MM.1S (cell line): ENCODE measurements at regions not wholly inside any gene's neighbourhood (a gene's known extent, or its start where the extent isn't known, plus 50 kb on each side); places are given as distances from the start of the nearest gene placed in this dataset.

Experiments used
- DNase-seq: peaks from one replicate; pipeline ENCODE4 v3.0.0-alpha.2; 2015
- H2AFZ ChIP-seq: fragments of 300-600 bp; sonication (generic); 2 replicates; pipeline ENCODE4 v1.6.0; 2016; ENCODE audit warnings: antibody characterized with exemption, low read length
- H3F3A ChIP-seq: fragments of 300-600 bp; sonication (generic); 2 replicates; pipeline ENCODE4 v1.6.1; 2016; ENCODE audit warnings: mild to moderate bottlenecking, antibody characterized with exemption, low read length, moderate library complexity, mixed read lengths; ENCODE audit not compliant: insufficient read depth
- H3K27ac ChIP-seq: fragments of 300-600 bp; sonication (generic); 2 replicates; pipeline ENCODE4 v1.5.1; 2016; ENCODE audit warnings: mild to moderate bottlenecking, low read length
- H3K27me3 ChIP-seq: fragments of 300-600 bp; sonication (generic); replicated peaks from 2 replicates; pipeline ENCODE4 v1.6.0; 2016; ENCODE audit warnings: low read length; ENCODE audit not compliant: insufficient read depth
- H3K36me3 ChIP-seq: fragments of 300-600 bp; sonication (generic); replicated peaks from 2 replicates; pipeline ENCODE4 v1.6.1; 2016; ENCODE audit warnings: mild to moderate bottlenecking, low read length, mixed read lengths; ENCODE audit not compliant: insufficient read depth
- H3K4me1 ChIP-seq: fragments of 300-600 bp; sonication (generic); 2 replicates; pipeline ENCODE4 v1.6.1; 2016; ENCODE audit warnings: low read length, mixed read lengths
- H3K4me2 ChIP-seq: fragments of 300-600 bp; sonication (generic); 2 replicates; pipeline ENCODE4 v1.6.0; 2016; ENCODE audit warnings: low read depth, low read length
- H3K4me3 ChIP-seq: fragments of 300-600 bp; sonication (generic); 2 replicates; pipeline ENCODE4 v1.5.1; 2016; ENCODE audit warnings: low read length, mixed read lengths
- H3K79me2 ChIP-seq: fragments of 300-600 bp; sonication (generic); 2 replicates; pipeline ENCODE4 v1.6.1; 2016; ENCODE audit warnings: mixed run types, low read length, mixed read lengths
- H3K9ac ChIP-seq: fragments of 300-600 bp; sonication (generic); 2 replicates; pipeline ENCODE4 v1.6.1; 2016; ENCODE audit warnings: low read length, mixed read lengths
- H3K9me2 ChIP-seq: fragments of 300-600 bp; sonication (generic); replicated peaks from 2 replicates; pipeline ENCODE4 v1.6.1; 2016; ENCODE audit warnings: mild to moderate bottlenecking, low read length, mixed read lengths; ENCODE audit not compliant: insufficient read depth
- H3K9me3 ChIP-seq: fragments of 300-600 bp; sonication (generic); replicated peaks from 2 replicates; pipeline ENCODE4 v1.6.1; 2016; ENCODE audit warnings: mild to moderate bottlenecking, low read length, mixed read lengths; ENCODE audit not compliant: insufficient read depth
- H4K20me1 ChIP-seq: fragments of 300-600 bp; sonication (generic); 2 replicates; pipeline ENCODE4 v1.6.1; 2016; ENCODE audit warnings: mild to moderate bottlenecking, low read length, moderate library complexity, mixed read lengths; ENCODE audit not compliant: insufficient read depth
- EZH2 ChIP-seq: fragments of 300-600 bp; sonication (generic); optimal IDR thresholded peaks from 2 replicates; pipeline ENCODE3; 2017; ENCODE audit warnings: low read depth, mild to moderate bottlenecking, antibody characterized with exemption, low read length, mixed read lengths
- EZH2phosphoT487 ChIP-seq: fragments of 300-600 bp; sonication (generic); IDR thresholded peaks from 2 replicates; pipeline ENCODE4 v1.6.1; 2018; ENCODE audit warnings: antibody characterized with exemption, low read length
- TF ChIP-seq, protein P1 (sequence below): fragments of 300-600 bp; sonication (generic); IDR thresholded peaks from 2 replicates; pipeline ENCODE4 v1.5.1; 2016; ENCODE audit warnings: antibody characterized with exemption, low read length, mixed read lengths

DNA sequence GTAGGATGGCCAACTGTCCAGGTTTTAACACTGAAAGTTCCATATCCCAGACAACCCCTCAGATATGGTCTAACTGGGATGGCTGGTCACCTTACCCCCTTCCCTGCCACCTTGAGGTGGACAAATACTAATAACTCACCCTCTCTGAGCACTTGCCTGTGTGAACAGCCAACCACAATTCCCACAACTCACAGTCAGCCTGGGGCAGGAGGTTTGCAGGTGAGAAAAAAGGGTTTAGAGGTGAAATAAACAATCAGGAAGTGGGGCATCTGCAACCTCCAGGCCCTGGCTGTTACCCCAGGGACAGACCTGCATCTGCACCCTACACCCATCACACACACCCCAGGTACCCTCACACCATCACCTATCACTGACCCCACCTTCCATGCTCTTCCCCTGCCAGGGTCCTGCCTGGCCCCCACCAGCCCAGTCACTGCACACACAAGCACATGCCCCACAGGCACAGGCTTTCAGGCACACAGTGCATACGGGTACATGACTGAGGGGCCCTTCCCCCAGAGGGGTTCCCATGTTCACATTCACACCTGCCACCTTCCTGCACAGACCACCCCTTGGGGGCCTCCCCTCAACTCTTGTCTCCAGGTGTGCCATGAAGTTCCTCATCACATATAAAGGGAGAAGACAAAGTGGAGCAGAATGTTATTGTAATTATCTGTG is 679.5 kb downstream of the MATN1 start:
- Histone ChIP-seq H4K20me1 (no peaks in the 10 kb centered on the region), H3K9me2 (no peaks in the 10 kb centered on the region), H3F3A (no peaks in the 10 kb centered on the region), H2AFZ (no peak overlapping the region), H3K9ac (no peak overlapping the region), H3K4me1 (no peaks in the 10 kb centered on the region), H3K79me2 (no peaks in the 10 kb centered on the region), H3K27ac (no peak overlapping the region), H3K36me3 (no peaks in the 10 kb centered on the region), H3K9me3 (no peaks in the 10 kb centered on the region), H3K4me3 (no peak overlapping the region), H3K27me3 (peaks cover 50% of the 10 kb centered on the region), H3K4me2 (no peak overlapping the region)
- TF ChIP-seq EZH2phosphoT487 (no peak), EZH2 (no peak)
- TF ChIP-seq, protein P1, sequence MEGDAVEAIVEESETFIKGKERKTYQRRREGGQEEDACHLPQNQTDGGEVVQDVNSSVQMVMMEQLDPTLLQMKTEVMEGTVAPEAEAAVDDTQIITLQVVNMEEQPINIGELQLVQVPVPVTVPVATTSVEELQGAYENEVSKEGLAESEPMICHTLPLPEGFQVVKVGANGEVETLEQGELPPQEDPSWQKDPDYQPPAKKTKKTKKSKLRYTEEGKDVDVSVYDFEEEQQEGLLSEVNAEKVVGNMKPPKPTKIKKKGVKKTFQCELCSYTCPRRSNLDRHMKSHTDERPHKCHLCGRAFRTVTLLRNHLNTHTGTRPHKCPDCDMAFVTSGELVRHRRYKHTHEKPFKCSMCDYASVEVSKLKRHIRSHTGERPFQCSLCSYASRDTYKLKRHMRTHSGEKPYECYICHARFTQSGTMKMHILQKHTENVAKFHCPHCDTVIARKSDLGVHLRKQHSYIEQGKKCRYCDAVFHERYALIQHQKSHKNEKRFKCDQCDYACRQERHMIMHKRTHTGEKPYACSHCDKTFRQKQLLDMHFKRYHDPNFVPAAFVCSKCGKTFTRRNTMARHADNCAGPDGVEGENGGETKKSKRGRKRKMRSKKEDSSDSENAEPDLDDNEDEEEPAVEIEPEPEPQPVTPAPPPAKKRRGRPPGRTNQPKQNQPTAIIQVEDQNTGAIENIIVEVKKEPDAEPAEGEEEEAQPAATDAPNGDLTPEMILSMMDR = no peak
- DNase-seq = no peak

DNA sequence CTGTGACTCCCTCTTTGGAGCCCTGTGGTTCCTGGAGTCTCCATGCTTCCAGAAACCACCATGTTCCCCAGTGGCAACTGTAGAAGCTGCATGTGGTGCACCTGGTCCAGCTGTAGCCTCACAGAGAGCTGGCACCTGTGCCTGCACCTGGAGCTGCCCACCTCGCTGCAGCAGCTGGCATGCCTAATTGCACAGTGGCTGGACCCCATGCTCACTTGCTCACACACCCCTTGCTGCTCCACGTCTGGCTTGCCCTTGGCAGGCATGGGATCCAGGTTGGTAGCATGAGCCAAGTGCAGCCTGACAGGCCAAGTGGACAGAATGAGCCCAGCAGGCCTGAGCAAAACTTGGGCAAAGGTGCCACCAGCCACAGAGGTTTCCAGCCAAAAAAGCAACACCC is 680.1 kb downstream of the MATN1 start:
- no peaks in the 10 kb centered on the region for H3F3A ChIP-seq
- DNase-seq = no peak
- H3K36me3 ChIP-seq = no peaks in the 10 kb centered on the region
- no peaks in the 10 kb centered on the region for H3K9me3 ChIP-seq
- H3K4me3 ChIP-seq = no peak overlapping the region
- H2AFZ ChIP-seq = no peak overlapping the region
- H3K9me2 ChIP-seq = no peaks in the 10 kb centered on the region
- no peaks in the 10 kb centered on the region for H3K4me1 ChIP-seq
- no peak overlapping the region for H3K9ac ChIP-seq
- H3K79me2 ChIP-seq = no peaks in the 10 kb centered on the region
- H4K20me1 ChIP-seq = no peaks in the 10 kb centered on the region
- TF ChIP-seq EZH2 (no peak), EZH2phosphoT487 (no peak)
- TF ChIP-seq, protein P1 = no peak
- H3K4me2 ChIP-seq = no peak overlapping the region
- H3K27ac ChIP-seq = no peak overlapping the region
- H3K27me3 ChIP-seq = peaks cover 49% of the 10 kb centered on the region

DNA sequence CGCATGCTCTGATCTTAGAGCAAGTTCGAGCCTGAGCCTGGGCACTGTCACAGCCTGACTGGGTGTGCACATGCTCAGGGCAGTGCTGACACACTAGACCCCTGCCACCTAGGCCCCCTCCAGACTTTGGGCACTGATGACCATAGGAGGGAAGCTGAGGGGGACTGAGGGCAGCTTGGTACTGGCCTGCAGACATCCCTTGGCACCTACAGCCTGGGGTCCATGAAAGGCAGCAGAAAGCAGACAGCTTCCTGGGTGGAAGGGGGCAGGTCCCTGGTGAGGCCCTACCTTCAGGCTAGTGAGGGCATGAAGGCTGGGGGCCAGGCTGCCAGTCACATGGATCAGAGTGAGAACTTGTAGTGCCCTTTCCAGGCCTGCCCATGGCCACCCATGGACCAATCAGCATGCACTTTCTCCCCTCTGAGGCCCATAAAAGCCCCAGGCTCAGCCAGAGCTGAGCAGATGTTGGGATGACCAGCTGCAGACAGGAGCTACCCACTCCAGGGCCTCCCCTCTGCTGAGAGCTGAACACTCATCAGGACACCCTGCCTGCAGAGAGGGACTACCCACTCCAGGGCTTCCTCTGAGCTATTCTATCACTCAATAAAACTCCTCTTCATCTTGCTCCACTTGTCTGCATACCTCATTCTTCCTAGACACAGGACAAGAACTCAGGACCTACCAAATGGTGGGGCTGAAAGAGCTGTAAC is 680.8 kb downstream of the MATN1 start:
- H3K4me3 ChIP-seq = no peak overlapping the region
- H3K9me3 ChIP-seq = no peaks in the 10 kb centered on the region
- H3K27me3 ChIP-seq = peaks cover 43% of the 10 kb centered on the region
- no peak for DNase-seq
- no peaks in the 10 kb centered on the region for H3K9me2 ChIP-seq
- no peak overlapping the region for H3K27ac ChIP-seq
- no peak overlapping the region for H3K4me2 ChIP-seq
- TF ChIP-seq EZH2 (no peak), EZH2phosphoT487 (no peak)
- TF ChIP-seq, protein P1 = no peak
- no peak overlapping the region for H2AFZ ChIP-seq
- no peaks in the 10 kb centered on the region for H3F3A ChIP-seq
- H3K36me3 ChIP-seq = no peaks in the 10 kb centered on the region
- H3K4me1 ChIP-seq = no peaks in the 10 kb centered on the region
- no peak overlapping the region for H3K9ac ChIP-seq
- H4K20me1 ChIP-seq = no peaks in the 10 kb centered on the region
- no peaks in the 10 kb centered on the region for H3K79me2 ChIP-seq
